ENCODE measurements at regions not wholly inside any gene's neighbourhood (a gene's known extent, or its start where the extent isn't known, plus 50 kb on each side); places are given as distances from the start of the nearest gene placed in this dataset.
"Not testable (repeated sequence)": the region's sequence is repeated elsewhere in the genome, so short reads cannot be mapped to it uniquely, and the experiment has no call there.

- TF ChIP-seq ZBTB33 (IDR thresholded peaks at IDR 0.05): no peak
- no peak for TF ChIP-seq IRF3 (IDR thresholded peaks at IDR 0.05)
- no peak for TF ChIP-seq NFYB (IDR thresholded peaks at IDR 0.05; ENCODE audit: insufficient read depth, low read depth, low read length)
- TF ChIP-seq MLLT1 (IDR thresholded peaks at IDR 0.05): no peak
These were observed 197.5 kb downstream of the NAF1 start (continued) for GRCh38 chr4:162969194-162969593.

DNA sequence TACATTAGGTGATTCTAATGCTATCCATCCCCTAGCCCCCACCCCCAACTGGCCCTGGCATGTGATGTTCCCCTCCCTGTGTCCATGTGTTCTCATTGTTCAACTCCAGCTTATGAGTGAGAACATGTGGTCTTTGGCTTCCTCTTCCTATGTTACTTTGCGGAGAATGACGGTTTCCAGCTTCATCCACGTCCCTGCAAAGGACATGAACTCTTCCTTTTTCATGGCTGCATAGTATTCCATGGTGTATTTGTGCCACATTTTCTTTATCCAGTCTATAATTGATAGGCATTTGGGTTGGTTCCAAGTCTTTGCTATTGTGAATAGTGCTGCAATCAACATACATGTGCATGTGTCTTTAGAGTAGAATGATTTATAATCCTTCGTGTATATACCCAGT lies 200.7 kb downstream of the NAF1 start:
- CTCF ChIA-PET; in situ Hi-C loops (cut with MboI); H3K36me3 ChIP-seq (ENCODE audit: control insufficient read depth in 2 of 2, insufficient read depth in 2 of 2, low read length in 1 of 2); H4K20me1 ChIP-seq (ENCODE audit: control insufficient read depth, insufficient read depth); H3K4me3 ChIP-seq; H3K27me3 ChIP-seq (replicated peaks in 1 of 2; ENCODE audit: control insufficient read depth in 2 of 2, insufficient read depth in 2 of 2, low read length in 1 of 2); RAD21 ChIA-PET (ENCODE audit: unreplicated experiment); BruUV-seq (replicated peaks); SMC1A ChIA-PET (ENCODE audit: uncharacterized antibody, unreplicated experiment); H3K4me2 ChIP-seq (ENCODE audit: control insufficient read depth, insufficient read depth); H3K9me3 ChIP-seq (replicated peaks; ENCODE audit: control insufficient read depth, insufficient read depth, low read length); H3K79me2 ChIP-seq (ENCODE audit: control insufficient read depth, insufficient read depth, low read length); H3K9ac ChIP-seq (ENCODE audit: control insufficient read depth, insufficient read depth, low read length); DNase-seq (ENCODE audit: low read depth, low spot score); intact Hi-C loops (cut with micrococcal nuclease; ENCODE audit: unreplicated experiment); H2AFZ ChIP-seq (ENCODE audit: control insufficient read depth, low read depth, low read length); ATAC-seq; POLR2A ChIA-PET; H3K4me1 ChIP-seq (ENCODE audit: control insufficient read depth, insufficient read depth, low read length); H3K27ac ChIP-seq (ENCODE audit: control insufficient read depth, insufficient read depth); FAIRE-seq: not testable (repeated sequence)
- 21% methylated on average over 4 of the region's 4 CpGs for WGBS (ENCODE audit: insufficient coverage, insufficient replicate concordance, low lambda C conversion rate, missing lambda C conversion rate)

Data from GM12878 (cell line).